Tibial nerve (tissue), 4 donors: ENCODE measurements at regions not wholly inside any gene's neighbourhood (a gene's known extent, or its start where the extent isn't known, plus 50 kb on each side); places are given as distances from the start of the nearest gene placed in this dataset.

ENCODE experiments used
- EP300 ChIP-seq, 2 donors: sonication (generic); formaldehyde crosslinking; IDR thresholded peaks; one replicate each; pipeline ENCODE4 v1.6.1; 2017; ENCODE audit warnings: antibody characterized with exemption in 2 of 2, mild to moderate bottlenecking in 1 of 2
- POLR2A ChIP-seq, 2 donors: fragments of 450-650 bp; IDR thresholded peaks; one replicate each; pipeline ENCODE4 v1.6.1; 2017; ENCODE audit warnings: antibody characterized with exemption in 2 of 2, mild to moderate bottlenecking in 2 of 2, moderate library complexity in 2 of 2
- TF ChIP-seq, protein P1 (sequence below), 5 experiments: fragments of 200-600 bp in 3 of 5; fragments of 450-650 bp in 2 of 5; sonication (generic) in 3 of 5; IDR thresholded peaks; one replicate each; pipeline ENCODE4 v1.5.1; 2016 to 2019; ENCODE audit warnings: antibody characterized with exemption in 5 of 5, mild to moderate bottlenecking in 3 of 5, moderate library complexity in 2 of 5

DNA sequence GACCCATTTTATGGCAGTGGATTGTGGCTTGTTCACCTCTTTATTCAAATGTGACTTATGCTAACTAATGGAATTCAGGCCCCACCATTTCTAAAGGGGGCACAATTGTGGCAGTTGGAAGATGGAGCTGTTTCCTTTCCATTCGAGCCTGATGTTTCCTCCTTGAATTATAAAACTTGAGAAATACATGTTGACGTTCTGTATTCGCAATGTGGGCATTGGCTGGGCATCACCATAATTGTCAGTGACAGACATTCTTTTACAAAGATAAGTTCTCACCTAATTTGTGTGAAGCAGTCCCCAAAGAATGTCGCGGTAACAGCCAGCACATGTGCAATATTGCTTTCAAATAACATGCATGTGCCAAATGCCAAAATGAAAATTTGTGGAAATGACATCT is 1070.2 kb upstream of the TENM3 start:
- TF ChIP-seq, protein P1, sequence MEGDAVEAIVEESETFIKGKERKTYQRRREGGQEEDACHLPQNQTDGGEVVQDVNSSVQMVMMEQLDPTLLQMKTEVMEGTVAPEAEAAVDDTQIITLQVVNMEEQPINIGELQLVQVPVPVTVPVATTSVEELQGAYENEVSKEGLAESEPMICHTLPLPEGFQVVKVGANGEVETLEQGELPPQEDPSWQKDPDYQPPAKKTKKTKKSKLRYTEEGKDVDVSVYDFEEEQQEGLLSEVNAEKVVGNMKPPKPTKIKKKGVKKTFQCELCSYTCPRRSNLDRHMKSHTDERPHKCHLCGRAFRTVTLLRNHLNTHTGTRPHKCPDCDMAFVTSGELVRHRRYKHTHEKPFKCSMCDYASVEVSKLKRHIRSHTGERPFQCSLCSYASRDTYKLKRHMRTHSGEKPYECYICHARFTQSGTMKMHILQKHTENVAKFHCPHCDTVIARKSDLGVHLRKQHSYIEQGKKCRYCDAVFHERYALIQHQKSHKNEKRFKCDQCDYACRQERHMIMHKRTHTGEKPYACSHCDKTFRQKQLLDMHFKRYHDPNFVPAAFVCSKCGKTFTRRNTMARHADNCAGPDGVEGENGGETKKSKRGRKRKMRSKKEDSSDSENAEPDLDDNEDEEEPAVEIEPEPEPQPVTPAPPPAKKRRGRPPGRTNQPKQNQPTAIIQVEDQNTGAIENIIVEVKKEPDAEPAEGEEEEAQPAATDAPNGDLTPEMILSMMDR (IDR thresholded peaks at IDR 0.05) = no peak
- no peak for TF ChIP-seq POLR2A (IDR thresholded peaks at IDR 0.05)
- peak in 1 of 2 donors; percentile 11 for TF ChIP-seq EP300 (IDR thresholded peaks at IDR 0.05)
